Activated CD4-positive, CD25-positive, alpha-beta regulatory T cell treated with anti-CD3 and anti-CD28 coated beads, Interleukin-2, amount 50 U/mL, for 24 hours (primary cell): ENCODE measurements at regions not wholly inside any gene's neighbourhood (a gene's known extent, or its start where the extent isn't known, plus 50 kb on each side); places are given as distances from the start of the nearest gene placed in this dataset.
"Not testable (repeated sequence)": the region's sequence is repeated elsewhere in the genome, so short reads cannot be mapped to it uniquely, and the experiment has no call there.

Source experiments
- ATAC-seq, 2 donors: fragments of 150-1000 bp; cut with Tn5 transposase; one replicate each; pipeline ENCODE4 v1.10.0; 2021; ENCODE audit warnings: mild to moderate bottlenecking in 1 of 2, moderate library complexity in 1 of 2

DNA sequence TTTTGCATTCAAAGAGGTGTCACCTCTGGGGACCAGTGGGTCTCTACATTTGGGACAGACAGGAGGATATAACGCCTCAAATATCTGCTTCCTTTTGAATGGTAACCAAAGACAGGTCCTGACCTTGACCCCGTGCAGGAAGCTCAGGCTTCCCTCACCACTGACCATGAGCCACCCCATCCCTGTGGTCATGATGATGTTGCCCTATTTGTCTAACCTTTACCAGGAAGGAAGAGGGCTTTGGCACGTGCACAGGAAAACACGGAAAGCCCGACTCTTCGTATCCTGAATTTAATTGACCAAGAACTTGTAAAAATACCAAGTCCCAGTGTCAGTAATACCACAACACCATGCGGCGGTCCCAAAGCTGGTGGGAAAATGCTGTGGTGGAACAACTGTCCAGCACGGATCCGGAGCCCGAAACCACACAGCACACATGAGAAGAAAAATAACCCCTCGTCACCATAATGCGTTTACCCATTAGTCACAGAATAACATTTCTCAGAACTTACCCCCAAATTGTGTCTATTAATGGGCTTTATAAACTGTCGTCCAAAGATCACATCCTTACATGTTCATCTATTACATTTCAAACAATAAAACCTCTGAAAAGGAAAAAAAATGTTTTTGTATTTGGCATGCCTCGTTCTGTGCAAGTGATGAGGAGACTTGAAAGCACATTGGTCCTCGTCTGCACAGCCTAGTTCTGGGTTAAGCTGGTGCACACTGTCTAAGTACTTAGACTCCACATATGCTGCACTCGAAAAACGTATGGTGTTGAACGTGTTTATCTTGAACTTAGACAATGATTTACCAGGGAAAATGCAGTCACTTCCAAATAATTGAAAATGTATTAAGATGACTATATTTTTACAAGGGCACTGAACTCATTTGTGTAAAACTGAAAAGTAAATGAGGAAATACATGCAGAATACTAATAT is 118.9 kb upstream of the IGF1R start:
- ATAC-seq, result no peak

DNA sequence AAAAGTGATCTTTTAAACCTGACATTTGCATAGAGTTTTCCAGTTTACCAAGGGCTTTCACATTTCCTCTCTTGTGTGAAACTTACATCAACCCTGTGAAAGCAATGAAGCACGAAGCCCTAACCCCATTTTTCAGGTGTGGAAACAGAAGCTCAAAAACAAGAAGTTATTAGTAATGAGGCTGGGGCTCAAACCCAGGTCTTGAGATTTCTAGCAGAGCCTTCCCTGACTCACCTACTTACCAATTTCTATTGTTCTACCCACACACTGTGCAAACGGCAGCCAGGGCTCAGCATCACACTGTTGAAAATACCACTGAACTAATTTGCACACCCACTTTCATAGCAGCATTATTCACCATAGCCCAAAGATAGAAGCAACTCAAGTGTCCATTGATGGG is 117.8 kb upstream of the IGF1R start:
- peak in 1 of 2 donors; percentile 36 for ATAC-seq

GRCh38 chr15:98532063-98532462 is 116.3 kb upstream of the IGF1R start:
- no peak for ATAC-seq

- ATAC-seq, result no peak
These were observed 111.4 kb upstream of the IGF1R start for GRCh38 chr15:98536976-98537375.

- no peak for ATAC-seq
These were observed 110.8 kb upstream of the IGF1R start for GRCh38 chr15:98537516-98538060.

- ATAC-seq, result no peak
These were observed 106.8 kb upstream of the IGF1R start for GRCh38 chr15:98541519-98541918.

DNA sequence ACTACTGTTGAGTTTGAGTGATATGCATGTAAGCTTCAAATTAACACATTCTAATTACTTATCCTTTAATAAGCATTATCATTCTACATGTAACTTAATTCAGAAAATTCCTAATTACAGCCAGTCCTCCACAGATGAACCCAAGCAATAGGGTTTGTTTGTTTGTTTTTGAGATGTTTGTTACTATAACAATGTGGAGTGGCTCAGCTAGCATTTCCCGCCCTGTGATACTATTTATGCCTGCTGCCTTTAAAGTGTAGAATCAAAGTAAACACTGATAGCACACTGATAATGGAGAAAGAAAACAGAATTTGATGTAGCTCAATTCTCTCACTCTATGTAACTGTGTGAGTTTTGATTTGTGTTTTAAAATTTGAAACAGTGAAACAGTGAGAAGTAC is 105.1 kb upstream of the IGF1R start:
- no peak for ATAC-seq

- ATAC-seq, result no peak
These were observed 102.0 kb upstream of the IGF1R start for GRCh38 chr15:98546329-98546728.

GRCh38 chr15:98547275-98547674 is 101.1 kb upstream of the IGF1R start:
- no peak for ATAC-seq

DNA sequence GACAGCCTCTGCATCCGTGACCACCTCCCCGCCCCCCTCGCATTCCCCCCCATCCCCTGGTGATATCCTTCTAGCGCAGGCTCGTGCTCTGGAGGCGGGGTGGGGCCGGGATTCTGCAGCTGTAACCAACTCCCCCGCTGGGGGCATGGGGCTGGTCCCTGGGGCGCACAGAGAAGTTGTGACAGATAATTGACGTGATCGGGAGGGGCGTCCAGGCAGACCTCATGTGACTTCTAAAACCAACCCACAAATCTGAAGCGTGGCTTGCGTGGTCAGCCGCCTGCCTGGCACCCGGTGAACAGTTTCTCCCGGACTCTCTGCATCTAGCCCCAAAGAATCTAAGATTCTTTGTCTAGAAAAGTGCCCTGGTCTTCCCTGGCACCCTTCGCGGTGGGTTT is 100.6 kb upstream of the IGF1R start:
- peak in 1 of 2 donors; percentile 31 for ATAC-seq

GRCh38 chr15:98548139-98548971 is 100.0 kb upstream of the IGF1R start:
- peak; percentile 90 to 94 for ATAC-seq

DNA sequence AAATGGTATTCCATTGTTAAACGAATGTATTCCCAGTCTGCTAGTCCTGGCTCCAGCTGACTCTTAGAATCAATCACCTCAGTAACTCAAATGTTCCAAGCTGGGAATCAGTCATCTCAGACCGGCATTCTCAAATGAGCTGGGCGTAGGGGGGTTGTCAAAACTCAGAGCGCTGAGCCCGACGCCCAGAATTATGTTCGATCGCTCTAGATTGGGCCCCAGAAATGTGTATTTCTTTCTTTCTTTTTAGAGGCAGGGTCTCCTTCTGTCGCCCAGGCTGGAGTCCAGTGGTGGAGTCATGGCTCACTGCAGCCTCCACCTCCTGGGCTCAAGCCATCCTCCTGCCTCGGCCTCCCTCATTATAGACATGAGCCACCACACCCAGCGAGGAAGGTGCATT is 99.3 kb upstream of the IGF1R start:
- ATAC-seq, result no peak

DNA sequence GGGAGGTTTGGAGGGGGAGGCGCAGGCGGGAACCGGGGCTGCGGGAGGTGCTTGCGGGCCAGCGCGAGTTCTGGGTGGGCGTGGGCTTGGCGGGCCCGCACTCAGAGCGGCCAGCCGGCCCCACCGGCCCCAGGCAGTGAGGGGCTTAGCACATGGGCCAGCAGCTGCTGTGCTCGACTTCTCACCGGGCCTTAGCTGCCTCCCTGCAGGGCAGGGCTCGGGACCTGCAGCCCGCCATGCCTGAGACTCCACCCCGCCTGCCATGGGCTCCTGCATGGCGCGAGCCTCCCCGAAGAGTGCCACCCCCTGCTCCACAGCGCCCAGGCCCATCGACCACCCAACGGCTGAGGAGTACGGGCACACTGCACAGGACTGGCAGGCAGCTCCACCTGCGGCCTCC is 98.6 kb upstream of the IGF1R start:
- ATAC-seq, result no peak

GRCh38 chr15:98550363-98550762 is 98.0 kb upstream of the IGF1R start:
- ATAC-seq, result not testable (repeated sequence)

DNA sequence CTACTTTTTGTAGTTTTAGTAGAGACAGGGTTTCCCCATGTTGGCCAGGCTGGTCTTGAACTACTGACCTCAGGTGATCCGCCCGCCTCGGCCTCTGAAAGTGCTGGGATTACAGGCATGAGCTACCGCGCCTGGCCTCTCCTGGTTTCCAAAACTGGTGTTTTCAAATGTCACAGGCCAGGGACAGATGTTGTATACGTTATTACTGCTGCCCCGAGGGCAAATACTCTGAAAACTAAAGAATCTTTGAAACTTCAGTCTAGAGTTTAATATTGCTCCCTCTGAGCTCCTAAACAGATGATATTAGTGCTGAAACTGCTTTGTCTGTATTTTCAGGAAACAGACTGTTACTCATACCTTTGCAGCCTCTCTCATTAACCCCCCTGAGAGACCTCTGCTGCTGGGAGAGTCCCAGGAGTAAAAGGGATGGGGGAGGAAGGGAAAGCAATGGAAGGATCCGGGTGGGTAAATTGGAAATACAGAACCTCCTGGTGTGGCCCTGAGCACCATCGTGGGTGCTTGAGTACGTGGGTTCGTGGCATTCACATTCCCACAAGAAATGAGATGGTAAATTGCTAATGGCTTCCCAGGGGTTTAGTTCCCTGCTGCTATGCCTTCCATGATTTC is 96.3 kb upstream of the IGF1R start:
- ATAC-seq, result no peak

GRCh38 chr15:98554272-98555172 is 93.8 kb upstream of the IGF1R start:
- no peak for ATAC-seq

- no peak for ATAC-seq
These were observed 93.2 kb upstream of the IGF1R start for GRCh38 chr15:98555173-98555515.

GRCh38 chr15:98556321-98556720 is 92.0 kb upstream of the IGF1R start:
- no peak for ATAC-seq

DNA sequence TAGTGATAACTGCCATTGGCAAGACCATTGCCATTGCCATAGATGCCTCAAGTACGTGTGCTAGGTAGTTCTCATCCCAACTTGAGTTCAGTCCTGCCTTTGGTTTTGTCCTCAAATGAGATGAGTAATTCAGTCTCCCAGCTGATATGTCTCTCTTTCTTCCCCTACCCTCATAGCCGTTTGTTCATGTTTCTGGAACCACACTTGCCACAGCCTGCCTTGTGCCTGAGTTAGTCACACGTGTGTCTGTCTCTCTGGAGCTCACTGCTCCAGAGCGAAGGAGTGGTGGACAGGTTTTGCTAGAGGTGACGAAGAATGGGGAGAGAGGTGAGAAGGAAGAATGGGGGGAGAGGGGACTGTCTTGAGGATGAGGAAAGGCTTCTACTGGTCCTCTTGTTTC is 88.0 kb upstream of the IGF1R start:
- ATAC-seq, result no peak

GRCh38 chr15:98561169-98561941 is 87.0 kb upstream of the IGF1R start:
- ATAC-seq, result no peak

DNA sequence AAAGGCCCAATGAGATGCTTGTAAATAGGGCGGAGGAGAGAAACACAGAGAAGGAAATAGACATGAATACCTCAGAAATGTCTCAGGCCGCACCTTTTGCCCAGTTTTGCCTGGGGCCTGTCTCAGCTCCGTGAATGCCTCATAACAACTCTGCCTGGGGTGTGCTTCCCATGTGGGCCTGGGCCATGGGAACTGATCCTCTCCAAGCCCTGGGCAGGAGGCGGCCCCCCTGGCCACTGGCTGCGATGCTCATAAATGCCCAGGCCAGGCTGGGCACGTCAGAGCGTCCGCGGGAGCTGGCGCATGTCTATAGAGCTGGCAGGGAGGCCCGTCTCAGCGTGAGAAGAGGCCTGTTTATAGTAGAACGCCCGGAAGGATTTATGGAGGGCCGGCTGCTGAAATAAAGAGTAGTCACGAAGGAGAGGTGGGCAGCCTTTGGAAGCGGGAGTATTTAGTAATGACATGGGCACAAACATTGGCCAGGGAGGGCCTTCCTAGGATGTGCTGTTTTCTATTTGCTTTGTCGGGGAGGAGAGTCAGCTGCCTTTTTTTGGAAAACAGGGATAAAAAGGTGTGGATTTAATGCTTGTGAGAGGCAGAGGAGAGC is 85.9 kb upstream of the IGF1R start:
- no peak for ATAC-seq
